Heart left ventricle (tissue), 13 donors: ENCODE measurements at regions not wholly inside any gene's neighbourhood (a gene's known extent, or its start where the extent isn't known, plus 50 kb on each side); places are given as distances from the start of the nearest gene placed in this dataset.

Experiments
- CTCF ChIP-seq, 12 donors: fragments of 200-600 bp; sonication (generic) in 4 of 12; IDR thresholded peaks; one replicate each; pipeline versions ENCODE4 v1.5.0 to v1.8.0; 2018 to 2022; ENCODE audit warnings: antibody characterized with exemption in 12 of 12, mild to moderate bottlenecking in 5 of 12
- POLR2A ChIP-seq, 2 donors: fragments of 450-650 bp; IDR thresholded peaks; one replicate each; pipeline ENCODE4 v1.6.1; 2017; ENCODE audit warnings: antibody characterized with exemption in 2 of 2, mild to moderate bottlenecking in 2 of 2, moderate library complexity in 2 of 2
- donor health status: ischemic (EF 13 %, LVEDD 7.1; RV severe dilation, severe dysfunction).
- donor health status: DM: no; HTN: yes; CAD: no.
- donor health status: DM: no; HTN: no; CAD: no.
- donor health status: ischemic (EF 25% LVEDD 6.9; RV normal size, moderate dysfunction).
- donor health status: ischemic (EF 25% LVEDD 5.7; RV mildly dilated, moderate dysfunction).
- donor health status: ischemic (EF 35%, LVEDD 5.7; RV mildly dilated, moderate dysfunction).
- donor health status: nonischemic (EF 11% LVEDD 7.7; RV severe dilation, severe dysfunction).
- donor health status: DM: yes; HTN: yes; CAD: no.
- donor health status: PGD.
- donor health status: ischemic (EF 29% LVEDD 5.4; RV normal size, mild dysfunction).
- donor health status: nonischemic (EF 23%, LVEDD 6.1; RV moderate dilation, normal function).

GRCh38 chr19:41521931-41522555 lies 53.9 kb upstream of the CEACAM21 start:
- TF ChIP-seq CTCF (IDR thresholded peaks at IDR 0.05), result peak in 1 of 12 donors; percentile 19
- no peak for TF ChIP-seq POLR2A (IDR thresholded peaks at IDR 0.05)
